OCI-LY3 (cell line): ENCODE measurements at regions not wholly inside any gene's neighbourhood (a gene's known extent, or its start where the extent isn't known, plus 50 kb on each side); places are given as distances from the start of the nearest gene placed in this dataset.

ENCODE experiments used
- H2AFZ ChIP-seq: fragments of 200-600, 300-600 bp; shearing (Covaris generic); 2 replicates; pipeline ENCODE4 v1.6.0; 2014; ENCODE audit warnings: antibody characterized with exemption, low read depth, low read length
- H3K27ac ChIP-seq: fragments of 200-600, 300-600 bp; sonication (generic); 2 replicates; pipeline ENCODE4 v1.5.1; 2014; ENCODE audit warnings: mild to moderate bottlenecking, low read length, moderate library complexity, mixed read lengths
- H3K27me3 ChIP-seq: fragments of 200-600, 300-600 bp; sonication (generic); 2 replicates; pipeline ENCODE4 v1.6.1; 2014; ENCODE audit warnings: low read depth, low read length, mixed read lengths
- H3K36me3 ChIP-seq: fragments of 200-600, 300-600 bp; sonication (generic); replicated peaks from 2 replicates; pipeline ENCODE3; 2014; ENCODE audit warnings: low read depth, low read length, mixed read lengths
- H3K4me1 ChIP-seq: fragments of 300-600, 200-600 bp; sonication (generic); 2 replicates; pipeline ENCODE4 v1.6.1; 2014; ENCODE audit warnings: low read length, mixed read lengths
- H3K4me2 ChIP-seq: fragments of 200-600, 300-600 bp; sonication (generic); 2 replicates; pipeline ENCODE4 v1.6.1; 2014; ENCODE audit warnings: low read length, mixed read lengths
- H3K4me3 ChIP-seq: fragments of 300-600, 200-600 bp; sonication (generic); 2 replicates; pipeline ENCODE4 v1.5.1; 2014; ENCODE audit warnings: antibody characterized with exemption, mild to moderate bottlenecking, low read length, moderate library complexity
- H3K79me2 ChIP-seq: fragments of 300-600, 200-600 bp; shearing (Covaris generic); 2 replicates; pipeline ENCODE4 v1.6.1; 2014; ENCODE audit warnings: mild to moderate bottlenecking, low read length, mixed read lengths
- H3K9ac ChIP-seq: fragments of 300-600, 200-600 bp; shearing (Covaris generic); 2 replicates; pipeline ENCODE4 v1.6.0; 2014; ENCODE audit warnings: mild to moderate bottlenecking, low read length, moderate library complexity
- H3K9me3 ChIP-seq: fragments of 200-600, 300-600 bp; shearing (Covaris generic); 2 replicates; pipeline ENCODE4 v1.6.1; 2014; ENCODE audit warnings: low read length, mixed read lengths; ENCODE audit not compliant: insufficient read depth
- H4K20me1 ChIP-seq: fragments of 200-600, 300-600 bp; sonication (generic); 2 replicates; pipeline ENCODE4 v1.6.1; 2016; ENCODE audit warnings: low read length, mixed read lengths; ENCODE audit not compliant: insufficient read depth
- CTCF ChIP-seq: fragments of 200-600, 300-600 bp; sonication (generic); IDR thresholded peaks from 2 replicates; pipeline ENCODE4 v1.5.1; 2014; ENCODE audit warnings: antibody characterized with exemption, low read length, low read depth
- EZH2phosphoT487 ChIP-seq: fragments of 200-600 bp; shearing (Covaris generic); IDR thresholded peaks from 2 replicates; pipeline ENCODE4 v1.6.1; 2018; ENCODE audit warnings: antibody characterized with exemption, mixed run types, low read depth

DNA sequence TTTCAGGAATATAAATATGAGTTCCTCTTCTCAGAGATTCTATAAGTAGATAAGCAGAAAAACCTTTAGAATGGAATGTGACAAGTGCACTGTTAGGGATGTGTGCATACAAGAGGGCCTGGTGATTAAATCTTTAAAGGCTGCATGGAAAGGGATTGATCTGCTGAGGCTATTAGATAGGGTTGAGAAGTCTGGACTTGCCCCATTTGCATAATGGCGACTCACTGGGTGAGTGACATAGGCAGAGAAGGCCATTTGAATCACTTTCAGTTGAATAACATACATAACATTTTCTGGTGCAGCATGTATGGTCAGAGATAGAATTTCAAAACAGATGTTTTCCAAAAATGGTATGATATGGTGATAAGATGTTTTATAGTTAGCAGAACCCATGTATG, 156.9 kb downstream of the ZNF621 start:
- peak overlapping the region; percentile 65 for H3K27ac ChIP-seq
- H3K9me3 ChIP-seq: no peaks in the 10 kb centered on the region
- no peaks in the 10 kb centered on the region for H4K20me1 ChIP-seq
- no peaks in the 10 kb centered on the region for H3K36me3 ChIP-seq
- H3K27me3 ChIP-seq: no peaks in the 10 kb centered on the region
- TF ChIP-seq EZH2phosphoT487: no peak
- no peak for TF ChIP-seq CTCF
- peak overlapping the region; percentile 58 for H3K4me2 ChIP-seq
- H3K4me3 ChIP-seq: no peak overlapping the region
- H3K9ac ChIP-seq: no peak overlapping the region
- peaks cover 40% of the 10 kb centered on the region for H3K4me1 ChIP-seq
- H3K79me2 ChIP-seq: no peaks in the 10 kb centered on the region
- peak overlapping the region; percentile 48 for H2AFZ ChIP-seq

DNA sequence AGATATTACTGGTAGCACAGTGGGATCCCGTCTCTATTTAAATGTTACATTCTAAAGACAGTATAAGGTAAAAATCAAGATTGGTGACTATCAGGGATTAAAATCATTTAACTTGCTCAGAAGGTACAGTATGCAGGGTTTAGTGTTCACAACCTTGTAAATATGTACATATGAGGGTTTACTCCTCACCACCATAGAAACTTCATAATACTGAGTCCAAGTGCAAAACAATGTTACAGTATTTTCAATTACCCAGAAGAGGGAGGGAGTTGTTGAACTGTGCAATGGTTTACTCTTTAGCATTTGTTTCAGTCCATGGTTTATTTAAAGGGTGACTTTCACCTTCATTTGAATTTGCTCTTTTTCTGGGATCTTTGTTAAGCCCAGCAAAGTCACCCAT, 165.1 kb downstream of the ZNF621 start:
- H4K20me1 ChIP-seq: no peaks in the 10 kb centered on the region
- no peak overlapping the region for H3K4me3 ChIP-seq
- H3K36me3 ChIP-seq: no peaks in the 10 kb centered on the region
- no peak overlapping the region for H3K4me2 ChIP-seq
- H2AFZ ChIP-seq: no peak overlapping the region
- H3K27ac ChIP-seq: no peak overlapping the region
- H3K27me3 ChIP-seq: no peaks in the 10 kb centered on the region
- no peaks in the 10 kb centered on the region for H3K9me3 ChIP-seq
- no peaks in the 10 kb centered on the region for H3K79me2 ChIP-seq
- no peaks in the 10 kb centered on the region for H3K4me1 ChIP-seq
- H3K9ac ChIP-seq: no peak overlapping the region
- TF ChIP-seq EZH2phosphoT487 (no peak), CTCF (no peak)

- no peaks in the 10 kb centered on the region for H4K20me1 ChIP-seq
- H3K36me3 ChIP-seq: no peaks in the 10 kb centered on the region
- H3K4me1 ChIP-seq: no peaks in the 10 kb centered on the region
- no peak overlapping the region for H3K9ac ChIP-seq
- H3K27ac ChIP-seq: no peak overlapping the region
- H2AFZ ChIP-seq: no peak overlapping the region
- no peaks in the 10 kb centered on the region for H3K27me3 ChIP-seq
- H3K4me3 ChIP-seq: no peak overlapping the region
- no peaks in the 10 kb centered on the region for H3K79me2 ChIP-seq
- no peaks in the 10 kb centered on the region for H3K9me3 ChIP-seq
- no peak overlapping the region for H3K4me2 ChIP-seq
- no peak for TF ChIP-seq EZH2phosphoT487
- no peak for TF ChIP-seq CTCF
Measured at GRCh38 chr3:40690749-40691451, 166.1 kb downstream of the ZNF621 start.

DNA sequence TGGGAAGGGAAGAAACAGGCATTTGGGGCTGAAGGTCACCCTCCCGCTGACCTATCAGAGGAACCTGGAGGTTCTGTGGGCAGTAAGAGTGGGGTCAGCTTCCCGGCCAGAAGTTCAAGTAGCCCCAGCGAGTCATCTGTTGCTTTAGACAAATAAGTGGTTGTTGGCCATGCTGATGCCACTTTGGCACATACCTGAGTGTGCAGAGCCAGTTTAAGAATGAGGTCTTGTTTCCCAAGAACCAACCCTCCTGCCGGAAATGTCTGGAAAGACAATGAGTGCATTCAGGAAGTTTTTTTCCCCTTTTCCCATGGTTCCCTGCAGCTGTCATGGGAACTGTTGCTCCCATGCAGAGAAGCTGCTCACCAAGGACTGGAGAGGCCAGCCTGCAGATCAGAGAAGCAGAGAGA, 166.7 kb downstream of the ZNF621 start:
- Histone ChIP-seq H3K27ac (no peak overlapping the region), H3K4me3 (no peak overlapping the region), H3K9me3 (no peaks in the 10 kb centered on the region), H3K4me2 (no peak overlapping the region), H3K79me2 (no peaks in the 10 kb centered on the region), H3K4me1 (no peaks in the 10 kb centered on the region), H3K36me3 (no peaks in the 10 kb centered on the region), H3K27me3 (no peaks in the 10 kb centered on the region), H2AFZ (no peak overlapping the region), H4K20me1 (no peaks in the 10 kb centered on the region), H3K9ac (no peak overlapping the region)
- TF ChIP-seq CTCF: no peak
- TF ChIP-seq EZH2phosphoT487: no peak
